Large intestine (tissue), 3 donors: ENCODE measurements at regions not wholly inside any gene's neighbourhood (a gene's known extent, or its start where the extent isn't known, plus 50 kb on each side); places are given as distances from the start of the nearest gene placed in this dataset.

Experiments
- DNase-seq, 2 donors: peaks; one replicate each; pipeline versions ENCODE4 v3.0.0 to v3.0.0-alpha.2; 2013
- H3K27ac ChIP-seq: one replicate; pipeline ENCODE4 v1.5.1; 2013; ENCODE audit warnings: low read length
- H3K27me3 ChIP-seq: 2 replicates; pipeline ENCODE4 v1.6.1; 2013; ENCODE audit warnings: low read length; ENCODE audit not compliant: control insufficient read depth, insufficient read depth
- H3K36me3 ChIP-seq: 2 replicates; pipeline ENCODE4 v1.6.1; 2013; ENCODE audit warnings: low read length; ENCODE audit not compliant: control insufficient read depth, insufficient read depth
- H3K4me1 ChIP-seq: one replicate; pipeline ENCODE4 v1.6.1; 2013; ENCODE audit warnings: low read length; ENCODE audit not compliant: control insufficient read depth, insufficient read depth
- H3K4me3 ChIP-seq: one replicate; pipeline ENCODE4 v1.5.1; 2013; ENCODE audit warnings: low read length
- H3K9me3 ChIP-seq: one replicate; pipeline ENCODE4 v1.6.1; 2013; ENCODE audit warnings: mild to moderate bottlenecking, low read depth, low read length, moderate library complexity; ENCODE audit not compliant: control insufficient read depth
- WGBS: methylation state at CpG from one replicate; pipeline ENCODE4 v1.1.5; 2013; ENCODE audit warnings: low lambda C conversion rate; ENCODE audit not compliant: insufficient coverage; 5-methylcytosine and 5-hydroxymethylcytosine counted together

DNA sequence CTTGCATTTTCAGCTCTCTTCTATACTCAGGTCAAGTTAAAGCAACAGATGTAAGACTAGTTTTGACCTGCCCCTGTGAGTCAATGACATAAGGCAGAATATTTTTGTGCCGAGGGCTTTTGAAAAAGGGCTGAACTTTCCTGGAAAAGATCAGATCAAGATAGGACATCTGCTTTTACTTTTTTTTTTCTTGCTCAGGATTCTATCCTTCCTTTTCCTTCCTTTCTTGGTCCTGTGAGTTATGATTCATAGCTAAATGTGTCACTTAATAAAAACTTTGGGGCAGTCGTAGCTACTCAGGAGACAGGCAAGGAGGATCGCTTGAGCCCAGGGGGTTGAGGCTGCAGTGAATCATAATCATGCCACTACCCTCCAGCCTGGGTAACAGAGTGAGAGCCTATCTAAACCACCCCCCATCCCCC lies 84.3 kb upstream of the BRINP1 start:
- 57% methylated on average over 1 of the region's 3 CpGs for WGBS
- H3K9me3 ChIP-seq, result no peaks in the 10 kb centered on the region
- no peak overlapping the region for H3K27ac ChIP-seq
- H3K4me1 ChIP-seq, result no peaks in the 10 kb centered on the region
- H3K4me3 ChIP-seq, result no peak overlapping the region
- H3K27me3 ChIP-seq, result no peaks in the 10 kb centered on the region
- H3K36me3 ChIP-seq, result no peaks in the 10 kb centered on the region
- no peak for DNase-seq

GRCh38 chr9:119451426-119451825 lies 82.2 kb upstream of the BRINP1 start:
- no peak for DNase-seq
- Histone ChIP-seq H3K27ac (no peak overlapping the region), H3K4me3 (no peak overlapping the region), H3K27me3 (no peaks in the 10 kb centered on the region), H3K36me3 (no peaks in the 10 kb centered on the region), H3K4me1 (no peaks in the 10 kb centered on the region), H3K9me3 (no peaks in the 10 kb centered on the region)

DNA sequence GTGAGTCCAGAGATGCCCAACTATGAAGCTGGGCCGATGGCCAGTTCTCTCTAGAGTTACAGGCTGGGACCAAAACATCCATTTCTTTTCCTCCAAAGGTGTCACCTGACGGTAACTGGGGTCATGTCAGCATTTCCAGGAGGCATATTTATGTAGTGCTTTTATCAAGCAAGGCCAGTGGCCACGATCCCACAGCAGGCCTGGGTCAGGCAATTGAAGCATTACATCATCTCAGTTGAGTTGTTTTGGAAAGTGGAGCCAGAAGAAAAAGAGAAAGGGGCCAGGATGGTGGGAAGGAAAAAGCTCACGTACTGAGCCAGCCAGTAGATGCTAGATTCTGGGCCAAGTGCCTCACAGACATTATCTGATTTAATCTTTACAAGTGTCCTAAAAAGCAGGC lies 73.9 kb upstream of the BRINP1 start:
- DNase-seq, result no peak
- no peak overlapping the region for H3K27ac ChIP-seq
- H3K27me3 ChIP-seq, result no peaks in the 10 kb centered on the region
- no peak overlapping the region for H3K4me3 ChIP-seq
- no peaks in the 10 kb centered on the region for H3K36me3 ChIP-seq
- no peaks in the 10 kb centered on the region for H3K9me3 ChIP-seq
- no peaks in the 10 kb centered on the region for H3K4me1 ChIP-seq
- WGBS, result no CpG with 5 or more reads among the region's 4 CpGs

DNA sequence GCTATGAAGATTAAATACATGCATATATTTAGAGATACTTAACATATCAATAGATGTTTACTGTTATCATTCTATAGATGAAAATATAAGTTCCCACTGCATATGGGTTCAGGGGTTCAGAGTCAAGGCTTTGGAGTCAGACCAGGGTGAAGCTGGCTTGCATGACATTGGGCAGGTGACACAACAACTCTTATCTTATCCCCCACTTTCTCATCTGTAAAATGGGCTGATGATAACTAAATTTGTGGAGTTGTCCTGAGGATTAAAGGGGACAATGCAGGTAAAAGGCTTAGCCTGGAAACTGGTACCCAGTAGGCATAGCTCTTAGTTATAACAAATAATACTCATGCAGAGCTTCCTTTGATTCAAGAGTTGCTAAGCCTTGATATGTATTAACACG lies 72.6 kb upstream of the BRINP1 start:
- Histone ChIP-seq H3K27ac (no peak overlapping the region), H3K27me3 (no peaks in the 10 kb centered on the region), H3K4me3 (no peak overlapping the region), H3K9me3 (no peaks in the 10 kb centered on the region), H3K4me1 (no peaks in the 10 kb centered on the region), H3K36me3 (no peaks in the 10 kb centered on the region)
- no peak for DNase-seq
- 83% methylated on average over 1 of the region's 1 CpG for WGBS

DNA sequence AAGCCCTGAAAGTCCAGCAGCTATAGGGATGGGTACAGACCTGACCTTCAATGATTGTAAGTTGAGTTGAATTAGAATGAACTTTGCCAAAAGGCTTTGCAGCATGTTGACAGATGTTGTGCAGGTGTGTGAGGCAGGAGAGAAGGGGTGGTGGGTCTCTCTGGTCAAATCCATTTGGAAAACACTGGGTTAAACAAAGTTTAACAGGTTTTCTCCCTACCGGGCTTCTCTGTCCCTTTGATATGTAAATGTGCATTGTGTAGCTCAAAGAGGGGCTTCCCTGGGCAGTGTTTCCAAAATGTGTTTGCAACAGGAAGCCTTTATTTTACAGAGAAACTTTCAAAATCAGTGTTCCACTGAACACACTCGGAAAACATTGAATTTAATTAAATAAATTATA lies 72.1 kb upstream of the BRINP1 start:
- DNase-seq, result no peak
- no CpG with 5 or more reads among the region's 2 CpGs for WGBS
- no peaks in the 10 kb centered on the region for H3K4me1 ChIP-seq
- H3K27me3 ChIP-seq, result no peaks in the 10 kb centered on the region
- H3K36me3 ChIP-seq, result no peaks in the 10 kb centered on the region
- no peak overlapping the region for H3K4me3 ChIP-seq
- H3K27ac ChIP-seq, result no peak overlapping the region
- H3K9me3 ChIP-seq, result no peaks in the 10 kb centered on the region

DNA sequence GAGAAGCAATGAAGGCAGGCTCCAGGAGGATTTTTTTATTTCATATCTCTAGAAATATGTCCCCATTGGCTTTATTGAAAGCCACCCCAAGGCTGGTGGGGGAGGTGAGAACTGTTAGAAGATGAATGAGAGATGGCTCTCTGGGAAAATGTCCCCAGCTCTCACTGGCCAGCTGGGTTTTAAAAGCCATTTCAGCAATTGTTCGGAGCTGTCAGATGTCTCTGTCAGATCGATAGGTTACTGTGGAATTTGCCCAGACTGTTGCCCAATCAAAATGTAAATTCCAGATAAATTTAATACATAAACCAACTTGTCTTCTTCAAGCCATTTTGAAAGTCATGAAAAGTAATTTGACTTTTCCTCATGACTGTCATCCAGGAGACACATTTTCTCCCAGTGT lies 67.0 kb upstream of the BRINP1 start:
- H3K27me3 ChIP-seq, result no peaks in the 10 kb centered on the region

GRCh38 chr9:119435076-119435475 lies 65.8 kb upstream of the BRINP1 start:
- H3K9me3 ChIP-seq, result no peaks in the 10 kb centered on the region

More for the DNA sequence above, 67.0 kb upstream of the BRINP1 start:
- Histone ChIP-seq H3K9me3 (no peaks in the 10 kb centered on the region), H3K27ac (no peak overlapping the region), H3K4me3 (no peak overlapping the region), H3K4me1 (no peaks in the 10 kb centered on the region), H3K36me3 (no peaks in the 10 kb centered on the region)
- no CpG with 5 or more reads among the region's 2 CpGs for WGBS
- no peak for DNase-seq

DNA sequence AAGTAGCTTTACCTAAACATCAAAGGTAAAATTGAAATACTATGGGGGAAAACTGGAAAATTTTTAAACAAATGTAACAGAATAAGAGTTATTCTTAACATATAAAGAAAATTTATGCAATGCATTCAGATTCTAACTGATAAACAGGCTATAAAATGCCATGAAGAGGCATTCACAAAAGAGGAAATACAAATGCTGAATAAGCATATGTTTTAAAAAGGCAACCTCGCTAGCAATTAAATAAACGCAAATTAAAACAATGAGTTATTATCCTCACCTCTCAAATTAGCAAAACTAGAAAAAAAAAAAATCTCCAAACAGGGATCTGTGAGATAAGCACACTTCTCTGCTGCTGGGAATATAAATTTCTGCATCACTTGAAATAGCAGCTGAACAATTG lies 63.2 kb upstream of the BRINP1 start:
- Histone ChIP-seq H3K27me3 (no peaks in the 10 kb centered on the region), H3K9me3 (no peaks in the 10 kb centered on the region), H3K27ac (no peak overlapping the region), H3K36me3 (no peaks in the 10 kb centered on the region), H3K4me1 (no peaks in the 10 kb centered on the region), H3K4me3 (no peak overlapping the region)
- WGBS, result no CpG with 5 or more reads among the region's 2 CpGs
- no peak for DNase-seq

More at GRCh38 chr9:119435076-119435475, 65.8 kb upstream of the BRINP1 start:
- no peaks in the 10 kb centered on the region for H3K4me1 ChIP-seq
- H3K4me3 ChIP-seq, result no peak overlapping the region
- no CpG with 5 or more reads among the region's 1 CpG for WGBS
- no peak overlapping the region for H3K27ac ChIP-seq
- no peaks in the 10 kb centered on the region for H3K36me3 ChIP-seq
- DNase-seq, result no peak
- no peaks in the 10 kb centered on the region for H3K27me3 ChIP-seq

- Histone ChIP-seq H3K4me3 (no peak overlapping the region), H3K4me1 (no peaks in the 10 kb centered on the region), H3K27me3 (no peaks in the 10 kb centered on the region), H3K9me3 (no peaks in the 10 kb centered on the region), H3K27ac (no peak overlapping the region), H3K36me3 (no peaks in the 10 kb centered on the region)
- DNase-seq, result no peak
- no CpG with 5 or more reads among the region's 4 CpGs for WGBS
Measured at GRCh38 chr9:119429302-119429701, 60.1 kb upstream of the BRINP1 start.

GRCh38 chr9:119420231-119420630 lies 51.0 kb upstream of the BRINP1 start:
- no CpG with 5 or more reads among the region's 2 CpGs for WGBS
- Histone ChIP-seq H3K27ac (no peak overlapping the region), H3K27me3 (no peaks in the 10 kb centered on the region), H3K9me3 (no peaks in the 10 kb centered on the region), H3K4me1 (no peaks in the 10 kb centered on the region), H3K4me3 (no peak overlapping the region), H3K36me3 (no peaks in the 10 kb centered on the region)
- no peak for DNase-seq
